Activated CD8-positive, alpha-beta memory T cell treated with anti-CD3 and anti-CD28 coated beads, Interleukin-2, amount 50 U/mL, for 1 hour (primary cell): ENCODE measurements at regions not wholly inside any gene's neighbourhood (a gene's known extent, or its start where the extent isn't known, plus 50 kb on each side); places are given as distances from the start of the nearest gene placed in this dataset.

Experiments used
- DNase-seq: peaks from one replicate; pipeline ENCODE4 v3.0.0-alpha.2; 2020; ENCODE audit errors: extremely low read depth

DNA sequence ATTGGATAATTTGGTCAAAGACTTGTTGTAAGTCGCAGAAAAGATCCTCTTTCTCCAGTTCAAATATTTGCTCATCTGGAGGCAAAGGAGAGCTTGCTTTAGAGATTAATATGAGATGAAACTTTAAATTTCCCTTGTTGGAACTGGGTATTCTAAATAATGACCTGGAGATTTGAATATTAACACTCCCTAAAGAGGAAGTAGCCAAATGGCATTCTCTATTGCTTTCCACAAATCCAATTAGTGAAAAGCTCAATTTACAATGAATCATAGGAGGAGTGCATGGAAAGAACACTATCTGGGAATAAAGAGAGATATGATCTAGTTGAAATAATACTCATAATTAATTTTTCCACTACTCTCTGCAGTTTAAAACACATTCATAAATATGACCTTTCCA is 641.6 kb upstream of the TENM4 start:
- no peak for DNase-seq

DNA sequence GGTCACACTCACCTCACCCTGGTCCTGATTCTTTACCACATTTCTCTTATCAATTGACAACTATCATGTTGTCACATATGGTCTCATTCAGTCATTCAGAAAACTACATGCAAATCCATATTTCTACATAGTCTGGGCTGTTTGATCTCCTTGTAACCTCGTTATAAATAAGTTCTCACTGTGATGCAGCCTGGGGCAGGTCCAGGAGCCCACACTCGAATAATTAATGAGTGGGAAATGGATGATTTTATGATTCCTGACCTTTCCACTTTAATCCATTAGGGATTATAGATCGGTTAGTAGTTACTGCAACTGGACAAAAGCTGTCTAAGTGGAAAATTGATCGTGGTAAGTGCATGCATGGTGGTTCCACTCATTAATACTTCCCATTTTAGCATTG is 636.3 kb upstream of the TENM4 start:
- DNase-seq = no peak

DNA sequence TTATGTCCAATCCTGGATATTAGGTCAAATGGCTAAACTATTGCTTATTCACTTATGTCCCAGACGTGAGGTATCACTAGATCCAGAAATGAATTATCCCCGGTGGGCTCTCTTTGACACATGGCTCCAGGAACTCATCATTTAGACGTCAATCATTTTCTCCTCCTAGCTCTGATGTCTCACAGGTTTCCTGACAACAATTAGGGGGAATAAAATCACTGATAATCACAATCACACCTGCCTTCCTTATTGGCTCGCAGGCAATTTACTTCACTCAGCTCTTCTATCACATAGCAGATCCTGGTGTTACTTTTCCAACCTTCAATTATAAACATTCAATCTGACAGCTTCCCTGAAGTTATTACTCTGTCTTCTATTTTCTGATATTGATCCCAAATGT is 634.0 kb upstream of the TENM4 start:
- DNase-seq = no peak

DNA sequence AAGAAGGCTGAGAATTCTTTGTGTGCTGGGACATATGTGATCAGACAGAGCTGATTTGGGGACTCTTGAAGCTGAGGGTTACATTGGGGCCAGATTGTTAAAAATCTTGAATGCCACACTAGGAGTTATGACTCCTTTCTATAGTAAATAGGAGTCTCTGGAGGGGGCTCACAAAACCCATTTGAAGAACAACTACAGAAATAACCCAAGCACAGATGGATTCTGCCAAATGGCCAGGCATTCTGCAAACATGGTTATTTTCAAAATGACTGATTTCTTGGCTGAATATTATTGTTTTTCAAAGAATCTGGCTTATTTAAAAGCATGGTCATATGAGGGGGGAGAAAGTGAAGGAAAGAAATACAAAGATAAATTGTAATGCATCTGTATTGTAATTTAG is 625.5 kb upstream of the TENM4 start:
- no peak for DNase-seq

DNA sequence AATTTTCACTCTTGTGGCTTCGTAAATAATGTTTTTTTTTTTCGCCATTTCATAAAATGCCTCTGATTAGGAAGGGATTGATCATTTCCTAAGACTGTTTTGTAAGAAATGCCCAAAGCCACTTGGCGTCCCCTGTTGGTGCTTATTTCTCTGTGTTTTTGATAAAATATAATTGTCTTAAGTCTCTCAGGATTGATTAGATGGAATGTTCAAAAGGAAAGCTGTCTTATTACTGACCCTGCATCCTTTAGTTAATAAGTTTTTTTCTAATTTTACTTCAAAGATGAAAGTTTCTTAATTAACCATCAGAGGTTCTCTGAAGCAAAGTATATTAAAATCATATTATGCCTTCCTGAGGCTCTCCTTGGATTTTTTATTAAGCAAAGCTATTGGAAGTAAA is 624.3 kb upstream of the TENM4 start:
- DNase-seq = no peak

DNA sequence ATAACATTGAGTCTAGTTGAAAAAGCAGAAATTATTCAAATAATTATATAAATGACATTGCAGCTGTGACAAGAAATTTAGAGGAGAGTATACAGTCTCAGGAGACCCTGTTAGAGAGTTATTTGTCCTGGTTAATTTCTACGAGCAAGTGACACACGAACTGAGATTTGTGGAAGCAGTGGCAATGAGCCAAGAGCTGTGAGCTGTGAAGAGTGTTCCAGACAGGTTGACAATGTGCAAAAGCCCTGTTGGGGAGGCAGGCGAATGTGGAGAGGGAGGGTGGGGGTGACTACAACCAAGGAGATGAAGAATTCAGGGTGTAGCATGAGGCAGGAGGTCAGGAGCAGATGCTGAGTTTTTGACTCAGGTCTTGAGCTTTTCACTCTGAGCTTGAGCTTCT is 620.2 kb upstream of the TENM4 start:
- DNase-seq = no peak

DNA sequence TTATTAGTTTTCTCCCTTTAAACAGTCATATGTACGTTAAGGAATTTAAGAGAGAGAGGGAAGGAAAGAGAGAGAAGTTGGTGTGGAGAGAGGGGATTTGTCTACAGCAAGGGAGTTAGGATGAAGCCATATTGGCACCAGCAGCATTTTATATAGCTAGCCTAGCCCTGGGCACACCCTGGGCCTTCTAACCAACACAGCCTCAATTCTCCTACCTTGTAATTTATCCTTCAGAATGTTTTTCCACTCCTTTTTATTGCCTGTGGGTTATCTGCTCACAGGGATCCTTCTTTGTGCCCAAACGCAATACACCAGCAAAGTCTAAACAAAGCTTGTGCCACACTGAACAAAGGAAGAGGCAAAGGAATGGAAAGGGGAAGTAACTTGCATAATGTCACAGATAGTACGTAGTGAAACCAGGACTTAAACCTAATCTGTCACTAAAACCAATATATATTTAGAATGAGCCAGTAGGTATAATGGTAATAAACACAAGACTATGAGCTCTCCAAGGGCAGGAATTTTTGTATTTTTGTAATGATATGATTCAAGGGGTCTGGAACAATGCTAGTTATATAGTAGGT is 613.8 kb upstream of the TENM4 start:
- no peak for DNase-seq

DNA sequence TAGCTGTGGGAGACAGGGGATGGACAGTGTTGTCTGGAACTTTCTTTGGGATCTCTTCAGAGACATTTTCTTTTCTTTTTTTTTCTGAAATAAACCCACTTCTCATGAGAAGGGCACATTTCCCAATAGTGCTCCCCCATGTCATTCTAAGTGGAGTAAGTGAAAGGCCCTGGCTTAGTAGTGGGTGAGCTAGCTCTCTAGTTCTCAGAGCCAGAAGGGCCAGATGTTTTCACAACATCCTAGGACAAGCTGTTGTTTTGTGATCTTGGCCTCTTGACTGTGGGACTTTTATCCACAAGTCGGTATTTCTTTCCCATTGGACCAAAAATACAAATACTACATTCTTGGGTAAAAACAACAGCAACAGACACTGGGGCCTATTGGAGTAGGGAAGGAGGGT is 607.7 kb upstream of the TENM4 start:
- no peak for DNase-seq

- no peak for DNase-seq
These were observed 600.5 kb upstream of the TENM4 start for GRCh38 chr11:80041136-80042000.

DNA sequence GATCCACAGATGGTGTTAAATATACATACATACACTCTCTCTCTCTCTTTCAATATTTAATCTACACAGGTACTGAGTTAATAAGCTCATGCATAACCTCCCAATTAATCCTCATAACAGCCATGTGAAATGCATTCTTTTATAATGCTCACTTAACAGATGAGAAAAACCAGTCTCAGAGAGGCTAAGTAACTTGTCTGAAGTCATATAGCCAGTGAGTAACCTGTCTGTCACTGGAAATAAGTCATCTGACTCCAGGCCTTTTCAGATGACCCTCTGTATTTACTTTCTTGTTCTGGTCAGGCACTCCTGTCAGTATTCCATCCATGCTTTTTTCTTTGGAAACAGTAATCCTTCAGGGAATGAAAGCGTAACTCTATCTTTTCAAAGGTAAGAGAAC is 594.0 kb upstream of the TENM4 start:
- DNase-seq = no peak

- no peak for DNase-seq
These were observed 590.3 kb upstream of the TENM4 start for GRCh38 chr11:80031014-80031600.

- DNase-seq = no peak
These were observed 588.2 kb upstream of the TENM4 start for GRCh38 chr11:80028998-80029397.

DNA sequence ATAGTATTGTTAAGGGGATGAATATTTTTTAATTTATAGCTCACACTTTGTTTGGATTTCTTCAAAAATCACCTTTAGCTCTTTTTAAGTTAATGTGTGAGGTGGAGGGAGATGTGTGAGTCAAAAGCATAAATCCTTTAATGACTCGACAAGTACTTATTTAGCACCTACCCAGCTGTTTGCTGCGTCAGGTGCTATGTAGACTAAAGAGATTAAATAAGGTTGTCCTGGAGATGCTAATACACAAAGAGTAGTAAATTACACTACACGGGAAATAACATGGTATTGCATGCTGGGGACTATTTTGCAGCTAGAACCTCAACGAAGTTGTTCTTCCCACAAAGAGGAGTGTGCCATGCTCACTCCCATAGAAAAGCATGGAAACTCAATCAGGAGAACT is 583.3 kb upstream of the TENM4 start:
- no peak for DNase-seq

DNA sequence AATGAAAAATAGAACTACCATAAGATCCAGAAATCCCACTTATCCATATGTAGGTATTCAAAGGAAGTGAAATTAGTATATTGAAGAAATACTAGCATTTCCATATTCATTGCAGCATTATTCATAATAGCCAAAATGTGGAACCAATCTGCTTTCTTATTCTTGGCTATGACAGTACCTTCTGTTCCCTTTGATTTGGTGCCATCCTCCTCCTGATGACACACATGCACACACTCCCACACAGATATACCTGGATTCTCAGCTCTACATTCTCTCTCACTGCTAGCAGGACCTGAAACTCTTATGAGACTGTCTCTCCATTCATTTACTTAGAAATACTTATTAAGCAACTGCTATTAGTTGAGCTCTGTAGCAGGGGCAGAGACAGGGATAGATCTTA is 582.6 kb upstream of the TENM4 start:
- no peak for DNase-seq

DNA sequence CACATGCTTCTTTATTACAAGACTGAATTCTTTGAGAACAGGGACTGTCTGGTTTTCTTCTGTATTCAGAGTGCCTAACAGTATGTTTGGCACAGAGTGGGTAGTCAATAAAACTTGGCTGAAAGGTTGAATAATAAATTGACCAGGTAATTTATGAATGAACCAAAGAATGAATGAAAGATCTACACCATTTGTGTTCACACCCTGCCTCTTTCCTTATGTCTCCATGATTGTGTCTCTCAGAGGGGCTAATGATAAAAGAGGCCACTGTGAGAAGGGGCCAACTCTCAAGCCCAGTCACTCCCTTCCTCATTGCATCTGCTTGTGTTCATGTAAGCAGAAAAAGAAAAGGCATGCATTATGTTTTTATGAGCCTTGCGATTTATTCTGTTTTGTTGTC is 569.7 kb upstream of the TENM4 start:
- DNase-seq = no peak

GRCh38 chr11:80009081-80009480 is 568.3 kb upstream of the TENM4 start:
- DNase-seq = no peak

DNA sequence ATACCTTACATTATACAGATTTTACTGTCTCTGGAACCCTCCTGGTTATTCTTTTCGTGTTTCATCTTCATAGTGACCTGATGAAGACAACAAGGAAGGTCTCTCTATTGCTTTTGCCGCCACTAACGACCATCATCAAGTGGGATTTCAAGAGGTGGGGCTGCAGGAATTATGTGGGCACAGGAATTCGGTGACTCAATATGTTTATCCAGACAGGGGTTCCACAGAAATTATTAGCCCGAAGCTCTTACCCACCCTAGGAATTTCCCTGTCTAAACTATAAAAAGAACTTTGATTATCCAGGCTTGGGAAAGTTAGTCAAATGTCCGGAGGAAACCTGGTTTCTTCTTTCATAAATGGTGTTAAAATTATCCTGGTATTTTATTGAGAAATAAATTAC is 566.8 kb upstream of the TENM4 start:
- DNase-seq = no peak

DNA sequence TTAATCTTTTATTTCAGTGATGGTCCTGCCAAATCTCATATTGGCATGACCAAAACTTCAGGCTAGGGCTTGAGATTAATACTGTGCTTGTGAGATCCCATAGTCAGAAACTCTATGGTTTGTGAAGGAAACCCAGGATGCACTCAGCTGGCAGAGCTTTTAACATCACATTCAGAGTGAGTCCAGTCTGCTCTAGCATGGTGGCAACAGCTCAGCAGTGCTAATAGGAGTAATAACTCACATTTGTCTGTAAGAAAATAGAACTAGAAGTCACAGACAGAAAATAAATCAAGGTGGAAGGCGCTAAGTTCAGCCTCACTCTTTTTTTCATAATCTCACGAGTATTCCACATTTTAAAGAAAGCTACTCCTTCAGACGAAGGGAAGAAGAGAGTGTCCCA is 549.3 kb upstream of the TENM4 start:
- no peak for DNase-seq

DNA sequence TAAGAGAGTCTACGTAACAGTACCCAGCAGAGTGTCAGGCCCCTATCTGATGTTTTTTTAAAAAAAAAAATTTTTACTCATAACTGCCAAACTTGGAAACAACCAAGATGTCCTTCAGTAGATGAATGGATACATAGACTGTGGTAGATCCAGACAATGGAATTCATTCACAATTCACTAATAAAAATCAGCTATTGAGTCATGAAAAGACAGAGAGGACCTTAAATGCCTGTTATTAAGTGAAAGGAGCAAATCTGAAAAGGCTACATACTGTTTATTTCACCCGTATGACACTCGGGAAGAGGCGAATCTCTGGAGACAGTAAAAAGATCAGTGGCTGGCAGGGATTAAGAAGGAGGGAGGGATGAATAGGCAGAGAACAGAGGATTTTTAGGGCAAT is 541.4 kb upstream of the TENM4 start:
- DNase-seq = no peak

DNA sequence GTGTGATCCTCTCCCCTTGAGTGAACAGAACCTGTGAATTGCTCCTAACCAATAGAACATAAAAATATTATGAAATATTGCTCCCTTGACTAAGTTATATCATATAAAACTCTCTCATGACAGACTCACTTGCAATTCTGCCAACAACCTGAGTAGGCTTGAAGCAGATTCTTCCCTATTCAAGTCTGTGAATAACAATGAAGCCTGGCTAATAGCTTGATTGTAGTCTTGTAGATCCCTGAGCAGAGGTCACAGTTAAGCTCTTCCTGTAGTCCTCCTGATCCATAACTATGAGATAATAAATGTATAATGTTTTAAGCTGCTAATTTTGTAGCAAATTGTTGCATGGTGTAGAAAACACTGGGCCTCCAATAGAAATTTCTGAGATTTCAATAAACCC is 540.1 kb upstream of the TENM4 start:
- DNase-seq = no peak

GRCh38 chr11:79973721-79974617 is 533.1 kb upstream of the TENM4 start:
- no peak for DNase-seq

DNA sequence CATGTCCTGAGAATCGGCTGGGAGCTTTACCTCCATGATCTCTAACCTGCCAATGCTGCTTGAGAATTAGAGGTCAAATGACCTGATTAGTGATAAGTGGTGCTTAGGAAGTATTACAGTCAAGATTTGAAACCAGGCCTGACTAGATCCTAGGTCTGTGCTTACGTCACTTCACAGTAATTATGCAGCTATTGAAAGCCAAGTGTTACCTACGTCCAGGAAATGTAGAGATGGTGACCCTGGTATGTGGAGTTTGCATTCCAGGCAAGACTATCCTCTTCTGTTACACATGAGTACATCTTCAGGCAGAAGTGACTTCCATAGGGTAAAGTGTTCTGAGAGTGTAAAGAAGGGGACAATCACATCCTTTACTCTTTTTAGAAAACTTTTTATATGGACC is 530.4 kb upstream of the TENM4 start:
- DNase-seq = no peak
